NCI-H2029 treated with DMSO at 0.1 percent for 48 hours (cell line): ENCODE measurements at regions not wholly inside any gene's neighbourhood (a gene's known extent, or its start where the extent isn't known, plus 50 kb on each side); places are given as distances from the start of the nearest gene placed in this dataset.
"Not testable (repeated sequence)": the region's sequence is repeated elsewhere in the genome, so short reads cannot be mapped to it uniquely, and the experiment has no call there.

ENCODE experiments used
- DNase-seq: peaks from one replicate; lab custom pipeline; 2025; lab: John Stamatoyannopoulos, UW

GRCh38 chr13:50156561-50157127 is 141.4 kb downstream of the KCNRG start:
- DNase-seq, result no peak

GRCh38 chr13:50158385-50159165 is 143.3 kb downstream of the KCNRG start:
- no peak for DNase-seq

- no peak for DNase-seq
Measured at GRCh38 chr13:50159607-50160006, 144.4 kb downstream of the KCNRG start.

- no peak for DNase-seq
Measured at GRCh38 chr13:50161052-50161451, 145.8 kb downstream of the KCNRG start.

- no peak for DNase-seq
Measured at GRCh38 chr13:50162001-50162400, 146.8 kb downstream of the KCNRG start.

GRCh38 chr13:50162567-50162966 is 147.3 kb downstream of the KCNRG start:
- DNase-seq, result no peak

GRCh38 chr13:50167224-50167947 is 152.1 kb downstream of the KCNRG start:
- DNase-seq, result no peak

- DNase-seq, result no peak
Measured at GRCh38 chr13:50167967-50168366, 152.7 kb downstream of the KCNRG start.

GRCh38 chr13:50168786-50169185 is 153.5 kb downstream of the KCNRG start:
- DNase-seq, result no peak

- no peak for DNase-seq
Measured at GRCh38 chr13:50170447-50171037, 155.3 kb downstream of the KCNRG start.

GRCh38 chr13:50171590-50172282 is 156.5 kb downstream of the KCNRG start:
- DNase-seq, result no peak

- DNase-seq, result not testable (repeated sequence)
Measured at GRCh38 chr13:50173045-50173444, 157.8 kb downstream of the KCNRG start.

GRCh38 chr13:50174630-50175029 is 159.4 kb downstream of the KCNRG start:
- DNase-seq, result no peak

- DNase-seq, result no peak
Measured at GRCh38 chr13:50179977-50180376, 164.7 kb downstream of the KCNRG start.

GRCh38 chr13:50185769-50186763 is 170.8 kb downstream of the KCNRG start:
- not testable (repeated sequence) for DNase-seq

- no peak for DNase-seq
Measured at GRCh38 chr13:50187352-50188029, 172.2 kb downstream of the KCNRG start.

- no peak for DNase-seq
Measured at GRCh38 chr13:50188696-50189095, 173.5 kb downstream of the KCNRG start.

GRCh38 chr13:50189450-50189849 is 174.2 kb downstream of the KCNRG start:
- no peak for DNase-seq

- DNase-seq, result no peak
Measured at GRCh38 chr13:50191004-50191403, 175.8 kb downstream of the KCNRG start.

GRCh38 chr13:50192272-50192813 is 177.1 kb downstream of the KCNRG start:
- no peak for DNase-seq
